Spleen (tissue), 7 donors: ENCODE measurements at regions not wholly inside any gene's neighbourhood (a gene's known extent, or its start where the extent isn't known, plus 50 kb on each side); places are given as distances from the start of the nearest gene placed in this dataset.

Source experiments
- POLR2A ChIP-seq, 3 donors: fragments of 450-650 bp; IDR thresholded peaks; one replicate each; pipeline ENCODE4 v1.5.1; 2017; ENCODE audit warnings: antibody characterized with exemption in 3 of 3, mild to moderate bottlenecking in 1 of 3
- POLR2AphosphoS5 ChIP-seq, 3 donors: sonication (generic); formaldehyde crosslinking; IDR thresholded peaks; one replicate each; pipeline ENCODE4 v1.5.1; 2017; ENCODE audit warnings: antibody characterized with exemption in 3 of 3
- TF ChIP-seq, protein P1 (sequence below), 11 experiments: fragments of 200-600 bp in 7 of 11; fragments of 450-650 bp in 4 of 11; sonication (generic) in 4 of 11; IDR thresholded peaks in 8 of 11; conservative IDR thresholded peaks in 3 of 11; 1 replicate in 7 of 11; 2 replicates in 4 of 11; pipeline versions ENCODE4 v1.4.0 to v1.8.0; 2016 to 2021; ENCODE audit warnings: antibody characterized with exemption in 11 of 11, inconsistent platforms in 4 of 11, mild to moderate bottlenecking in 1 of 11
- donor health status: DM: no; HTN: no; CAD: no; lungs with moderate emphysema.
- donor health status: DM: no; HTN: no; CAD: no.
- donor health status: DM: no; HTN: no; CAD: no.

GRCh38 chr6:113434641-113435040 lies 422.5 kb upstream of the MARCKS start:
- TF ChIP-seq, protein P1, sequence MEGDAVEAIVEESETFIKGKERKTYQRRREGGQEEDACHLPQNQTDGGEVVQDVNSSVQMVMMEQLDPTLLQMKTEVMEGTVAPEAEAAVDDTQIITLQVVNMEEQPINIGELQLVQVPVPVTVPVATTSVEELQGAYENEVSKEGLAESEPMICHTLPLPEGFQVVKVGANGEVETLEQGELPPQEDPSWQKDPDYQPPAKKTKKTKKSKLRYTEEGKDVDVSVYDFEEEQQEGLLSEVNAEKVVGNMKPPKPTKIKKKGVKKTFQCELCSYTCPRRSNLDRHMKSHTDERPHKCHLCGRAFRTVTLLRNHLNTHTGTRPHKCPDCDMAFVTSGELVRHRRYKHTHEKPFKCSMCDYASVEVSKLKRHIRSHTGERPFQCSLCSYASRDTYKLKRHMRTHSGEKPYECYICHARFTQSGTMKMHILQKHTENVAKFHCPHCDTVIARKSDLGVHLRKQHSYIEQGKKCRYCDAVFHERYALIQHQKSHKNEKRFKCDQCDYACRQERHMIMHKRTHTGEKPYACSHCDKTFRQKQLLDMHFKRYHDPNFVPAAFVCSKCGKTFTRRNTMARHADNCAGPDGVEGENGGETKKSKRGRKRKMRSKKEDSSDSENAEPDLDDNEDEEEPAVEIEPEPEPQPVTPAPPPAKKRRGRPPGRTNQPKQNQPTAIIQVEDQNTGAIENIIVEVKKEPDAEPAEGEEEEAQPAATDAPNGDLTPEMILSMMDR (IDR thresholded peaks at IDR 0.05 in 8 of 11, conservative IDR thresholded peaks at IDR 0.05 in 3 of 11) = no peak
- TF ChIP-seq POLR2A (IDR thresholded peaks at IDR 0.05) = no peak
- TF ChIP-seq POLR2AphosphoS5 (IDR thresholded peaks at IDR 0.05) = no peak
